ENCODE measurements at regions not wholly inside any gene's neighbourhood (a gene's known extent, or its start where the extent isn't known, plus 50 kb on each side); places are given as distances from the start of the nearest gene placed in this dataset.

DNA sequence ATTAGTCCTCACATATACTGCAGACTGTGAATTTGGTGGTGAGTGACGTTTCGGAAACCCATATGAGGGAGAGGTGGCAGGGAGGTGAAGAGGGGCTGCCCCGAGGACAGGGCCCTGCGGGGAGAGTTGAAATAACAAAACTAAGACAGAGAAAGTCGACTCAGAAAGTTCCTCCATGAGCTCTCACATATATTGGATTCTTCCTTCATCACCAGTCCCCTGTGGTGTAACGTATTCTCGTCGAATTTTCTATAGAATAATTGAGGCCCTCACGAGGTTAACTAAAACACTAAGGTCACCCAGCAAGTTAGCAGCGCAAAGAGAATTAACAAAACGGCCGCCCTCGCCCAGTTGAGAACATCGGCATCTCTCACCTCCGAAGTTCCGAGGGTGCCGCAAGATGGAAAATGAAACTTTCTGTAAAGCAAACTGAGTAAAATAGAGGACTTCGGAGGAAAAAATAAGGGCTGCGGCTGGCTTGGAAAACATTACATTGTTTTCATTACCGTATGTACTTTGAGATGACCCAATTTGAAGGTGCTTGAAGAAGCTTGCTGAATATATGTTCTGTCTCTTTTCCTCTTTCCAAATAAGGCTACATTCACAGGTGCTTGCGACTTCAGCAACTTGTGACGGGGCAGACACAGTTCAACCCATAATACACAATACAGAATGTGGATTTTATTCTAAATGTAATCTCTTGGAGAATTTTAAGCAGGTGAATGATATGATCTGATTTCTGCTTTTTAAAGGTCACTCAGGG, 490.9 kb upstream of the JARID2 start:
- H3K9me3 ChIP-seq (ENCODE audit: control insufficient read depth, insufficient read depth, low read depth, low read length): no peaks in the 10 kb centered on the region
- no peak overlapping the region for H3K9ac ChIP-seq (ENCODE audit: insufficient read depth, low read length)
- no peaks in the 10 kb centered on the region for H3K36me3 ChIP-seq (ENCODE audit: control insufficient read depth, insufficient read depth, low read length)
- H3K4me3 ChIP-seq (replicated peaks in 1 of 4; ENCODE audit: control extremely low read depth in 1 of 4, insufficient read depth in 1 of 4, low read depth in 3 of 4, low read length in 4 of 4): no peak overlapping the region
- no peak overlapping the region for H3K27ac ChIP-seq (ENCODE audit: insufficient read depth, low read length)
- no peak for DNase-seq (ENCODE audit: low read depth in 2 of 2)
- no peaks in the 10 kb centered on the region for H3K4me1 ChIP-seq (ENCODE audit: control insufficient read depth, extremely low read depth, insufficient read depth, low read length)
- H3K4me2 ChIP-seq (ENCODE audit: extremely low read depth, insufficient read depth, low read length): no peak overlapping the region
- no peaks in the 10 kb centered on the region for H4K20me1 ChIP-seq (ENCODE audit: control insufficient read depth, extremely low read depth, insufficient read depth, low read length)
- no peaks in the 10 kb centered on the region for H3K27me3 ChIP-seq (ENCODE audit: control insufficient read depth, insufficient read depth, low read length)
- H2AFZ ChIP-seq (ENCODE audit: low read length): no peak overlapping the region
- H3K79me2 ChIP-seq (ENCODE audit: control insufficient read depth, insufficient read depth, low read length): no peaks in the 10 kb centered on the region
- TF ChIP-seq EZH2 (IDR thresholded peaks at IDR 0.05; ENCODE audit: low read length, missing control alignments): no peak
- TF ChIP-seq, protein P1, sequence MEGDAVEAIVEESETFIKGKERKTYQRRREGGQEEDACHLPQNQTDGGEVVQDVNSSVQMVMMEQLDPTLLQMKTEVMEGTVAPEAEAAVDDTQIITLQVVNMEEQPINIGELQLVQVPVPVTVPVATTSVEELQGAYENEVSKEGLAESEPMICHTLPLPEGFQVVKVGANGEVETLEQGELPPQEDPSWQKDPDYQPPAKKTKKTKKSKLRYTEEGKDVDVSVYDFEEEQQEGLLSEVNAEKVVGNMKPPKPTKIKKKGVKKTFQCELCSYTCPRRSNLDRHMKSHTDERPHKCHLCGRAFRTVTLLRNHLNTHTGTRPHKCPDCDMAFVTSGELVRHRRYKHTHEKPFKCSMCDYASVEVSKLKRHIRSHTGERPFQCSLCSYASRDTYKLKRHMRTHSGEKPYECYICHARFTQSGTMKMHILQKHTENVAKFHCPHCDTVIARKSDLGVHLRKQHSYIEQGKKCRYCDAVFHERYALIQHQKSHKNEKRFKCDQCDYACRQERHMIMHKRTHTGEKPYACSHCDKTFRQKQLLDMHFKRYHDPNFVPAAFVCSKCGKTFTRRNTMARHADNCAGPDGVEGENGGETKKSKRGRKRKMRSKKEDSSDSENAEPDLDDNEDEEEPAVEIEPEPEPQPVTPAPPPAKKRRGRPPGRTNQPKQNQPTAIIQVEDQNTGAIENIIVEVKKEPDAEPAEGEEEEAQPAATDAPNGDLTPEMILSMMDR (conservative IDR thresholded peaks at IDR 0.05 in 1 of 2, IDR thresholded peaks at IDR 0.05 in 1 of 2; ENCODE audit: low read depth in 1 of 2, low read length in 2 of 2): no peak

DNA sequence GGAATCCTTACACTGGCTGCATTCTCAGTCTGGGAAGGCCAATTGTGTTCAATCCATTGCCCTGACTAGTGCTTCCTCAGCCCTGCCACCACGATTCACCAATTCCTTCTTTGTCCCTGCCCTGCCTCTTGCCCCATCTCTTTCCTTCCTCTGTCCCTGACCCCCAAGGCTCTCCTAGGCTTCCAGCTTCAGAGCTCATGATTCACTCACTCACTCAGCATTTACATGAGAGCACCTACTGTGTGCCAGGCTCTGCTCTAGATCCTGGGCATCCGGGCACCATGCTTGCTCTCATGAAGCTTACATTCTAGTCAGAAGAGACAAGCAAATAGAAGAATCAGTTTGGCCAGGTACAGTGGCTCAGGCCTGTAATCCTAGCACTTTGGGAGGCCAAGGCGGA, 489.5 kb upstream of the JARID2 start:
- no peaks in the 10 kb centered on the region for H3K79me2 ChIP-seq (ENCODE audit: control insufficient read depth, insufficient read depth, low read length)
- H3K4me1 ChIP-seq (ENCODE audit: control insufficient read depth, extremely low read depth, insufficient read depth, low read length): no peaks in the 10 kb centered on the region
- DNase-seq (ENCODE audit: low read depth in 2 of 2): no peak
- no peak overlapping the region for H3K4me2 ChIP-seq (ENCODE audit: extremely low read depth, insufficient read depth, low read length)
- TF ChIP-seq, protein P1 (conservative IDR thresholded peaks at IDR 0.05 in 1 of 2, IDR thresholded peaks at IDR 0.05 in 1 of 2; ENCODE audit: low read depth in 1 of 2, low read length in 2 of 2): no peak
- TF ChIP-seq EZH2 (IDR thresholded peaks at IDR 0.05; ENCODE audit: low read length, missing control alignments): no peak
- H4K20me1 ChIP-seq (ENCODE audit: control insufficient read depth, extremely low read depth, insufficient read depth, low read length): no peaks in the 10 kb centered on the region
- no peak overlapping the region for H2AFZ ChIP-seq (ENCODE audit: low read length)
- no peaks in the 10 kb centered on the region for H3K36me3 ChIP-seq (ENCODE audit: control insufficient read depth, insufficient read depth, low read length)
- no peaks in the 10 kb centered on the region for H3K27me3 ChIP-seq (ENCODE audit: control insufficient read depth, insufficient read depth, low read length)
- no peak overlapping the region for H3K9ac ChIP-seq (ENCODE audit: insufficient read depth, low read length)
- no peaks in the 10 kb centered on the region for H3K9me3 ChIP-seq (ENCODE audit: control insufficient read depth, insufficient read depth, low read depth, low read length)
- H3K4me3 ChIP-seq (replicated peaks in 1 of 4; ENCODE audit: control extremely low read depth in 1 of 4, insufficient read depth in 1 of 4, low read depth in 3 of 4, low read length in 4 of 4): no peak overlapping the region
- H3K27ac ChIP-seq (ENCODE audit: insufficient read depth, low read length): no peak overlapping the region

DNA sequence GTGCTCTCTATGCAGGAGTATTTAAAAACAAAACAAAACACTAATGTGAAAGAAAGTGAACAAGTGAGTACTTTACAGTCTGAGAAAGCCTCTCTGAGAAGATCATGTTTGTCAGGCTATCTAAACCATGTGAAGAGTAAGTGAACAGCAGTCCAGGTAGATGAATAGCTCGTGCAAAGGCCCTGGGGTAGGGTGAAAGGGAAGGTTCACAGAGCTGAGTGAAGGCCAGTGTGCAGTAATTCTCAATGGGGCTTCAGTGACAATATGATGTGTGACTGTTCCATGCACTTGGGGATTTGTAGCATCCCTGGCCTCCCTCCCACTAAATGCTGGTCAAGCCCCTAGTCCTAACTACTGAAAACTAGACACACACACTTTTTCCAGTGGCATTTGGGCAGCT, 488.9 kb upstream of the JARID2 start:
- Histone ChIP-seq H3K9ac (ENCODE audit: insufficient read depth, low read length) (no peak overlapping the region), H3K4me3 (replicated peaks in 1 of 4; ENCODE audit: control extremely low read depth in 1 of 4, insufficient read depth in 1 of 4, low read depth in 3 of 4, low read length in 4 of 4) (no peak overlapping the region), H3K9me3 (ENCODE audit: control insufficient read depth, insufficient read depth, low read depth, low read length) (no peaks in the 10 kb centered on the region), H3K27me3 (ENCODE audit: control insufficient read depth, insufficient read depth, low read length) (no peaks in the 10 kb centered on the region), H3K4me2 (ENCODE audit: extremely low read depth, insufficient read depth, low read length) (no peak overlapping the region), H4K20me1 (ENCODE audit: control insufficient read depth, extremely low read depth, insufficient read depth, low read length) (no peaks in the 10 kb centered on the region), H3K79me2 (ENCODE audit: control insufficient read depth, insufficient read depth, low read length) (no peaks in the 10 kb centered on the region), H3K27ac (ENCODE audit: insufficient read depth, low read length) (no peak overlapping the region), H2AFZ (ENCODE audit: low read length) (no peak overlapping the region), H3K36me3 (ENCODE audit: control insufficient read depth, insufficient read depth, low read length) (no peaks in the 10 kb centered on the region), H3K4me1 (ENCODE audit: control insufficient read depth, extremely low read depth, insufficient read depth, low read length) (no peaks in the 10 kb centered on the region)
- DNase-seq (ENCODE audit: low read depth in 2 of 2): no peak
- TF ChIP-seq, protein P1 (conservative IDR thresholded peaks at IDR 0.05 in 1 of 2, IDR thresholded peaks at IDR 0.05 in 1 of 2; ENCODE audit: low read depth in 1 of 2, low read length in 2 of 2): no peak
- no peak for TF ChIP-seq EZH2 (IDR thresholded peaks at IDR 0.05; ENCODE audit: low read length, missing control alignments)
